Peyer's patch (tissue), 4 donors: ENCODE measurements at regions not wholly inside any gene's neighbourhood (a gene's known extent, or its start where the extent isn't known, plus 50 kb on each side); places are given as distances from the start of the nearest gene placed in this dataset.

ENCODE experiments used
- DNase-seq, 3 donors: peaks; one replicate each; pipeline ENCODE4 v3.0.0-alpha.2; 2017 to 2019
- H3K27ac ChIP-seq, 4 donors: fragments of 200-600 bp; sonication (generic); one replicate each; pipeline ENCODE4 v1.5.1; 2016 to 2019
- H3K27me3 ChIP-seq, 2 donors: fragments of 200-600 bp; sonication (generic); one replicate each; pipeline ENCODE4 v1.5.1; 2019
- H3K36me3 ChIP-seq, 3 donors: fragments of 200-600 bp; sonication (generic); one replicate each; pipeline ENCODE4 v1.5.1; 2016 to 2019
- H3K4me1 ChIP-seq, 4 donors: fragments of 200-600 bp; sonication (generic); one replicate each; pipeline ENCODE4 v1.5.1; 2016 to 2019
- H3K4me3 ChIP-seq, 4 donors: fragments of 200-600 bp; sonication (generic); 1 replicate in 3 of 4; 2 replicates in 1 of 4; pipeline ENCODE4 v1.5.1; 2016 to 2019; ENCODE audit warnings: mild to moderate bottlenecking in 1 of 4
- H3K9me3 ChIP-seq, 4 donors: fragments of 200-600 bp; sonication (generic); one replicate each; pipeline ENCODE4 v1.5.1; 2016 to 2019; ENCODE audit warnings: mild to moderate bottlenecking in 1 of 4
- CTCF ChIP-seq, 6 experiments: fragments of 450-650 bp in 4 of 6; fragments of 200-600 bp in 2 of 6; sonication (generic) in 1 of 6; IDR thresholded peaks; one replicate each; pipeline ENCODE4 v1.5.1; 2017 to 2019; ENCODE audit warnings: antibody characterized with exemption in 6 of 6, mild to moderate bottlenecking in 3 of 6, moderate library complexity in 1 of 6
- POLR2A ChIP-seq, 2 donors: fragments of 450-650 bp; IDR thresholded peaks; one replicate each; pipeline ENCODE4 v1.5.1; 2017; ENCODE audit warnings: antibody characterized with exemption in 2 of 2, mild to moderate bottlenecking in 2 of 2, moderate library complexity in 2 of 2

GRCh38 chr2:236746833-236747232 lies 177.2 kb downstream of the ACKR3 start:
- TF ChIP-seq CTCF (IDR thresholded peaks at IDR 0.05) (no peak), POLR2A (IDR thresholded peaks at IDR 0.05) (no peak)
- no peaks in the 10 kb centered on the region for H3K4me1 ChIP-seq

DNA sequence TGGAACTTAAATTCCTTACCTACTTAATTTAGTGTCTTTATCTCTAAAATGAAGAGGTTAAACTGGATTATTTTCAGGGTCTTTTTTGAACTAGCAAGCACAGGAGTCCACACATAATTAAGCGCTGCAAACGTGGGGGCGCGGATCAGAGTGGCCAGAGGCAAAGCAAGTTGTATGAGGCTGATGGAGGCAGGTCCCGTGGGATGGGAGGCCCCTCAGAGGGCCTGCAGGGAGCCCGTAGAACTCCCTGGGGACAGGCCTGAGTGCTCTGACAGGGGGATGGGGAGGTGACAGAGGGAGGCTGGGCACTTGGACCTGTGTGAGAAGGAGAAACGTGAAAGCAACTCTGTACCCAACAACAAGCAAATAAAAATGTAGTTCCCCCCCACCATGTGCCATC lies 177.8 kb downstream of the ACKR3 start:
- Histone ChIP-seq H3K27ac (no peak overlapping the region), H3K4me1 (no peaks in the 10 kb centered on the region), H3K4me3 (no peak overlapping the region), H3K36me3 (no peaks in the 10 kb centered on the region), H3K27me3 (no peaks in the 10 kb centered on the region), H3K9me3 (no peaks in the 10 kb centered on the region)
- DNase-seq = no peak
- no peak for TF ChIP-seq CTCF (IDR thresholded peaks at IDR 0.05)
- no peak for TF ChIP-seq POLR2A (IDR thresholded peaks at IDR 0.05)

More at GRCh38 chr2:236746833-236747232, 177.2 kb downstream of the ACKR3 start:
- Histone ChIP-seq H3K36me3 (no peaks in the 10 kb centered on the region), H3K9me3 (no peaks in the 10 kb centered on the region), H3K27me3 (no peaks in the 10 kb centered on the region), H3K27ac (no peak overlapping the region), H3K4me3 (no peak overlapping the region)
- DNase-seq = no peak

DNA sequence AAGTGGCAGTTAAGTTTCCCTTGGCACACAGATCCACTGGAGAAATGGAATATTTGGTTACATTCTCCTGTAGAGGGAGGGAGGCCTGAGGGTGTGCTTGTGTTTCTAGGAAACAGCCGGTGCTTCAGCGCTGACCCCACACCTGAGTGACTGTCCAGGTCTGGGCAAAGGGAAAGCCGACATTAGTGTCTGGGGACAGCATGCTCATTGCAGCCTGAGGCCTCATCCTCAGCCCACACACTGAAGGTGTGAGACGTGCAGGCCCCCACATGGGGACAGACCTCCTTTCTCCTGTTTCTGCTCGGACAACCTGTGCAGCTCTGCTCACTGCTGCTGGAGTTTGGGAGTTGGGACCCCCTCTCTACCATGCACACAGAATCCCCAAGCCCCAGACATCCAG lies 178.3 kb downstream of the ACKR3 start:
- Histone ChIP-seq H3K36me3 (no peaks in the 10 kb centered on the region), H3K9me3 (no peaks in the 10 kb centered on the region), H3K27ac (no peak overlapping the region), H3K4me3 (no peak overlapping the region), H3K27me3 (no peaks in the 10 kb centered on the region), H3K4me1 (no peaks in the 10 kb centered on the region)
- DNase-seq = no peak
- TF ChIP-seq POLR2A (IDR thresholded peaks at IDR 0.05) (no peak), CTCF (IDR thresholded peaks at IDR 0.05) (no peak)

DNA sequence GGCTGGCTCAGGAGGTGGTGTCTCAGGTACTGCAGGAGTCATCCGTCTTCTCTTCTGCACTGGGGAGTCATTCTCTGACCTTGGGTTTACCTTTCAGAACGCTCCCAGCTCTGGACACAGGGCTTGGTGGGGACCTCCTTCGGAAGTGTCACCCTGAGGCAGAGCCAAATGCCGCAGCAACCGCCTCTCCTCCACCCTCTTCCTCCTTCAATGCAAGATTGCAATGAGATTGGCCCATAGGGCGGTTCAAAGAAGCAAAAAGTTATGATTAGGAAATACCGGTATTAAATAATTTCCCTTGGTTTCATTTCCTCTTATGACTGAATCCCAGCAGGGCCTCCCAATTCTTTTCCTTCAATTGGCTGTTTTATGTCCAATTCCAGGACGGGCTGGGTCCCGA lies 178.8 kb downstream of the ACKR3 start:
- H3K4me1 ChIP-seq = no peaks in the 10 kb centered on the region
- TF ChIP-seq CTCF (IDR thresholded peaks at IDR 0.05) (no peak), POLR2A (IDR thresholded peaks at IDR 0.05) (no peak)
- no peaks in the 10 kb centered on the region for H3K36me3 ChIP-seq
- no peaks in the 10 kb centered on the region for H3K27me3 ChIP-seq
- H3K27ac ChIP-seq = no peak overlapping the region
- H3K9me3 ChIP-seq = no peaks in the 10 kb centered on the region
- no peak for DNase-seq
- H3K4me3 ChIP-seq = no peak overlapping the region

DNA sequence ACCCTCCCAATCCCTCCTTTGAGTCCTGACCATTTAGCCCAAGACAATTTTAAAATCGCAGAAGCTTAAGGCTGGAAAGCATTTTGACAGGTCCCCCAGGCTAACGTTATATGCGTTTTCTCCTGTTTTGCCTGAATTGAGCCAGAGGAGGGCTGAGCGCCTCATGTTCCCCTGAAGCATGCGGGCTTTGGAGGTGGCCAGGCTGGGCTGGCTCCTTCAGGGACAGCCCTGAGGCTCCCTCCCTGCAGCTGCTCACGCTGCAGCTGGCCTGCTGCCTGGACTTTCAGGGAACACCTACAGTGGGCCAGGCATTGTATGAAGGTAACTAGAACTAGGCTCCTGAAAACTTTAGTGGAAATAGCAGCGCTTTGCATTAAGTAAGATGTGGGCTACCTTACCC lies 179.2 kb downstream of the ACKR3 start:
- H3K36me3 ChIP-seq = no peaks in the 10 kb centered on the region
- TF ChIP-seq POLR2A (IDR thresholded peaks at IDR 0.05) (no peak), CTCF (IDR thresholded peaks at IDR 0.05) (no peak)
- DNase-seq = no peak
- H3K4me1 ChIP-seq = no peaks in the 10 kb centered on the region
- no peaks in the 10 kb centered on the region for H3K27me3 ChIP-seq
- H3K9me3 ChIP-seq = no peaks in the 10 kb centered on the region
- no peak overlapping the region for H3K27ac ChIP-seq
- no peak overlapping the region for H3K4me3 ChIP-seq

DNA sequence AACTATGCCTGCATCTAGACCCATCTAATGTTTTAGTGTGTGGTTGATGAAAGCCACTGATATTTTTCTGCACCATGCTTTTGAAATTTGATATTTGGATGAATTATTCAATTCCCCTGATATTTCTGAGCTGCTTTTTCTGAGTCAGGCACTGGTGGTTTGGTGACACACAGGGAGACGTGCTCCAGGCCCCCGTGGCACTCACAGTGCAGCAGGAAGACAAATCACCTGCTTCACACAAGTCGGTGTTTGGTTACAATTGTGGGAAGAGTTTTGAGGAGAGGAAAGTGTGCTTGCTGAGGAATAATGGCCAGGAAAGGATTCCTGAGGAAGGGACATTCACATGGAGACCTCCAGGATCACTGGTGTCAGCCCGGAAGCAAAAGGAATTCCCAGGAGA lies 179.7 kb downstream of the ACKR3 start:
- no peak for DNase-seq
- Histone ChIP-seq H3K27ac (no peak overlapping the region), H3K36me3 (no peaks in the 10 kb centered on the region), H3K27me3 (no peaks in the 10 kb centered on the region), H3K4me1 (no peaks in the 10 kb centered on the region), H3K4me3 (no peak overlapping the region), H3K9me3 (no peaks in the 10 kb centered on the region)
- TF ChIP-seq CTCF (IDR thresholded peaks at IDR 0.05) (no peak), POLR2A (IDR thresholded peaks at IDR 0.05) (no peak)
